OCI-LY1 (cell line): ENCODE measurements at regions not wholly inside any gene's neighbourhood (a gene's known extent, or its start where the extent isn't known, plus 50 kb on each side); places are given as distances from the start of the nearest gene placed in this dataset.
"Not testable (repeated sequence)": the region's sequence is repeated elsewhere in the genome, so short reads cannot be mapped to it uniquely, and the experiment has no call there.

Experiments
- EZH2 ChIP-seq: fragments of 200-600 bp; sonication (generic), shearing (Covaris generic); IDR thresholded peaks from 2 replicates; pipeline ENCODE4 v1.8.0; 2017; ENCODE audit warnings: borderline replicate concordance, mixed run types, mild to moderate bottlenecking, antibody characterized with exemption, low read length, moderate library complexity, mixed read lengths
- TF ChIP-seq, protein P1 (sequence below): fragments of 200-600 bp; sonication (generic), shearing (Covaris generic); IDR thresholded peaks from 2 replicates; pipeline ENCODE4 v1.5.1; 2017; ENCODE audit warnings: mild to moderate bottlenecking, antibody characterized with exemption, low read length, moderate library complexity, mixed read lengths

DNA sequence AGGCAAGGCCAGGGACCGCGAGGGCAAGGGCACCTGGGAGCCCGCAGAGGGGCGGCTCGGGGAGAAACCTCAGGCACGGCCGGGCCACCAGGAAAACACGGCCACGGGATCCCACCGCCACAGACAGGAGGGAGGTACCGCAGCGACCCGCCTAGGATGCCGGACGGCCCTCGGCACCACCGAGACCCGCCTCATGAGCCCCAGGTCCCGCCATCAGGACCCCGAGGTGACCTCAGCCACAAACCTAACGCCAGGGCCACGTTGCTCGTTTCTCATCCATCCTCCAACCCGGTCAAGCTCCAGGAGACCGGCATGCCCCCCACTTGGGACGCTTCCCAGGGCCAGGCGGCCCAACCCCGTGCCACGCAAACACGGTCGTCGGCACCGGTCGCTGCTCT, 95.2 kb upstream of the ANKRD30BL start:
- TF ChIP-seq, protein P1, sequence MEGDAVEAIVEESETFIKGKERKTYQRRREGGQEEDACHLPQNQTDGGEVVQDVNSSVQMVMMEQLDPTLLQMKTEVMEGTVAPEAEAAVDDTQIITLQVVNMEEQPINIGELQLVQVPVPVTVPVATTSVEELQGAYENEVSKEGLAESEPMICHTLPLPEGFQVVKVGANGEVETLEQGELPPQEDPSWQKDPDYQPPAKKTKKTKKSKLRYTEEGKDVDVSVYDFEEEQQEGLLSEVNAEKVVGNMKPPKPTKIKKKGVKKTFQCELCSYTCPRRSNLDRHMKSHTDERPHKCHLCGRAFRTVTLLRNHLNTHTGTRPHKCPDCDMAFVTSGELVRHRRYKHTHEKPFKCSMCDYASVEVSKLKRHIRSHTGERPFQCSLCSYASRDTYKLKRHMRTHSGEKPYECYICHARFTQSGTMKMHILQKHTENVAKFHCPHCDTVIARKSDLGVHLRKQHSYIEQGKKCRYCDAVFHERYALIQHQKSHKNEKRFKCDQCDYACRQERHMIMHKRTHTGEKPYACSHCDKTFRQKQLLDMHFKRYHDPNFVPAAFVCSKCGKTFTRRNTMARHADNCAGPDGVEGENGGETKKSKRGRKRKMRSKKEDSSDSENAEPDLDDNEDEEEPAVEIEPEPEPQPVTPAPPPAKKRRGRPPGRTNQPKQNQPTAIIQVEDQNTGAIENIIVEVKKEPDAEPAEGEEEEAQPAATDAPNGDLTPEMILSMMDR = not testable (repeated sequence)
- not testable (repeated sequence) for TF ChIP-seq EZH2
